ENCODE measurements at regions not wholly inside any gene's neighbourhood (a gene's known extent, or its start where the extent isn't known, plus 50 kb on each side); places are given as distances from the start of the nearest gene placed in this dataset.

GRCh38 chr15:54854667-54855066, 342.1 kb downstream of the RSL24D1 start:
- TF ChIP-seq, protein P1, sequence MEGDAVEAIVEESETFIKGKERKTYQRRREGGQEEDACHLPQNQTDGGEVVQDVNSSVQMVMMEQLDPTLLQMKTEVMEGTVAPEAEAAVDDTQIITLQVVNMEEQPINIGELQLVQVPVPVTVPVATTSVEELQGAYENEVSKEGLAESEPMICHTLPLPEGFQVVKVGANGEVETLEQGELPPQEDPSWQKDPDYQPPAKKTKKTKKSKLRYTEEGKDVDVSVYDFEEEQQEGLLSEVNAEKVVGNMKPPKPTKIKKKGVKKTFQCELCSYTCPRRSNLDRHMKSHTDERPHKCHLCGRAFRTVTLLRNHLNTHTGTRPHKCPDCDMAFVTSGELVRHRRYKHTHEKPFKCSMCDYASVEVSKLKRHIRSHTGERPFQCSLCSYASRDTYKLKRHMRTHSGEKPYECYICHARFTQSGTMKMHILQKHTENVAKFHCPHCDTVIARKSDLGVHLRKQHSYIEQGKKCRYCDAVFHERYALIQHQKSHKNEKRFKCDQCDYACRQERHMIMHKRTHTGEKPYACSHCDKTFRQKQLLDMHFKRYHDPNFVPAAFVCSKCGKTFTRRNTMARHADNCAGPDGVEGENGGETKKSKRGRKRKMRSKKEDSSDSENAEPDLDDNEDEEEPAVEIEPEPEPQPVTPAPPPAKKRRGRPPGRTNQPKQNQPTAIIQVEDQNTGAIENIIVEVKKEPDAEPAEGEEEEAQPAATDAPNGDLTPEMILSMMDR (IDR thresholded peaks at IDR 0.05; ENCODE audit: insufficient read depth, low read depth, low read length, missing control alignments), result no peak
- no peak for DNase-seq (ENCODE audit: low read depth)
- no peak overlapping the region for H3K4me3 ChIP-seq (ENCODE audit: low read length)

DNA sequence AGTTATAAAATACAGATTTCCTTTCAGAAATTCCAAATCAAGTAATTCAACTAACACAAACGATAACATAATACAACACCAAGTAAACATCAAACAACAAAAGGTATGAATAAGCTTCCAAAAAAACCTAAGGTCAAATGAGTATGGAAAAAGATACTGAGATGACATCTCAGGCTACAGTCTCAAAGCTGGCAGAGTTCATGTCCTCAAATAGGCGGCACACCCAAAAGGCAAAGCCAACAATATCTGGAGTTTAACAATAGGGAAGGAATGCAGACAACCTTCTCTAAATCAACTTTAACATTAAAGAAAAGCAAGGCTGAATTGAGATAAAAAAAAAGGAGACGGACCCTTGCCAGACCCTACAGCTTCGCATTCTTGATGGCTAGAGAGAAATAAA, 346.6 kb downstream of the RSL24D1 start:
- H3K4me3 ChIP-seq (ENCODE audit: low read length), result no peak overlapping the region
- no peak for DNase-seq (ENCODE audit: low read depth)
- TF ChIP-seq, protein P1 (IDR thresholded peaks at IDR 0.05; ENCODE audit: insufficient read depth, low read depth, low read length, missing control alignments), result no peak

- TF ChIP-seq, protein P1 (IDR thresholded peaks at IDR 0.05; ENCODE audit: insufficient read depth, low read depth, low read length, missing control alignments), result no peak
- H3K4me3 ChIP-seq (ENCODE audit: low read length), result no peak overlapping the region
- peak; percentile 11 for DNase-seq (ENCODE audit: low read depth)
Observed at GRCh38 chr15:54843006-54843405, 353.7 kb downstream of the RSL24D1 start.

GRCh38 chr15:54841701-54842305, 354.9 kb downstream of the RSL24D1 start:
- no peak for DNase-seq (ENCODE audit: low read depth)
- TF ChIP-seq, protein P1 (IDR thresholded peaks at IDR 0.05; ENCODE audit: insufficient read depth, low read depth, low read length, missing control alignments), result no peak

DNA sequence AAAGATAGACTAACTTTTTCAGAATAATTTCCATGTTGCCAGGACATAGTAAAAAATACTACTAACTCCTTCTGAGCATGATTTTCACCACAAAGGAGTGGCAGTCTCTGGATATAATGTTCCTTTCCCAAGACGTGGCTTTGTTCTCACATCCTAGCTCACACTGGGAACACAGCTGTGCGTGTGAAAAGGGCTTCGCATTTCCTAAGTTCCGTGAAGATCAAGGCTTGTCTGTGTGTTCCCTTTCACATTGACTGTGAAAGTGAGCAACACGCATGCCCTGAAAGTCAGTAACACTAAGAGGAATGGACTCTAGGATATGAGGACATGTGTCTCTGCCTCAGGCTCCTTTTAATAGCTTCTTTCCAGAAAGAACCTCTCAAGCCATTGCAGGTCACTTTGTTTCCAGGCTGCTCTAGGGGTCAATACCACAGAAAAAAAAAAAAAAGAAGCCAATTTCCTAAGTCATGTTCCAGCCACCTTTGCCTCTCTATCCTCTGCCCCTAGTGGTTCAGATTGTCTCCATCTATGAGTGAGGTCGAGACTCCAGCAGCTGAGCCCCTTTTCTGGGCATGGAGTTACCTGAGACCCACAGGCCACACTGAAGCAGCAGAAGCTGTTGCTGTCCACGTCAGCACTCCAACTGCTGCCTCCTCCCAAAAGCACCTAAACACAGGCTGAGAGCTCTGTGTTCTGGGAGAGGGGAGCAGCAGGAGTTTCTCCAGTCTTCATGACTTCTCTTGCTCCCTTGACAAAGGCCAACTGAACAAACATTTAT, 355.9 kb downstream of the RSL24D1 start:
- no peak for DNase-seq (ENCODE audit: low read depth)
- no peak overlapping the region for H3K4me3 ChIP-seq (ENCODE audit: low read length)
- TF ChIP-seq, protein P1 (IDR thresholded peaks at IDR 0.05; ENCODE audit: insufficient read depth, low read depth, low read length, missing control alignments), result no peak

More at GRCh38 chr15:54841701-54842305, 354.9 kb downstream of the RSL24D1 start:
- H3K4me3 ChIP-seq (ENCODE audit: low read length), result no peak overlapping the region

- H3K4me3 ChIP-seq (ENCODE audit: low read length), result no peak overlapping the region
- TF ChIP-seq, protein P1 (IDR thresholded peaks at IDR 0.05; ENCODE audit: insufficient read depth, low read depth, low read length, missing control alignments), result no peak
- no peak for DNase-seq (ENCODE audit: low read depth)
Observed at GRCh38 chr15:54839379-54839778, 357.4 kb downstream of the RSL24D1 start.

Data from epithelial cell of esophagus (primary cell).